Testis (tissue), 2 donors: ENCODE measurements at regions not wholly inside any gene's neighbourhood (a gene's known extent, or its start where the extent isn't known, plus 50 kb on each side); places are given as distances from the start of the nearest gene placed in this dataset.
"Not testable (repeated sequence)": the region's sequence is repeated elsewhere in the genome, so short reads cannot be mapped to it uniquely, and the experiment has no call there.

ENCODE experiments used
- DNase-seq: peaks from one replicate; pipeline ENCODE4 v3.0.0-alpha.2; 2019
- H3K27ac ChIP-seq, 2 donors: fragments of 200-600 bp; sonication (generic); one replicate each; pipeline ENCODE4 v1.5.1; 2019
- H3K27me3 ChIP-seq: fragments of 200-600 bp; sonication (generic); one replicate; pipeline ENCODE4 v1.5.1; 2019
- H3K36me3 ChIP-seq: fragments of 200-600 bp; sonication (generic); one replicate; pipeline ENCODE4 v1.5.1; 2017; ENCODE audit warnings: low read depth; ENCODE audit errors: missing control alignments
- H3K4me1 ChIP-seq: fragments of 200-600 bp; sonication (generic); one replicate; pipeline ENCODE4 v1.5.1; 2019
- H3K4me3 ChIP-seq, 2 donors: fragments of 200-600 bp; sonication (generic); one replicate each; pipeline ENCODE4 v1.5.1; 2017 to 2019
- H3K9me3 ChIP-seq: fragments of 200-600 bp; sonication (generic); one replicate; pipeline ENCODE4 v1.5.1; 2017
- CTCF ChIP-seq, 3 experiments: fragments of 450-650 bp in 2 of 3; fragments of 200-600 bp in 1 of 3; sonication (generic) in 1 of 3; IDR thresholded peaks; one replicate each; pipeline ENCODE4 v1.5.1; 2016 to 2019; ENCODE audit warnings: antibody characterized with exemption in 3 of 3, mild to moderate bottlenecking in 2 of 3, moderate library complexity in 1 of 3
- POLR2A ChIP-seq: fragments of 450-650 bp; IDR thresholded peaks from one replicate; pipeline ENCODE4 v1.6.1; 2017; ENCODE audit warnings: antibody characterized with exemption, mild to moderate bottlenecking, moderate library complexity
- WGBS, 2 donors: methylation state at CpG; one replicate each; pipeline ENCODE4 v1.1.5; 2018; 5-methylcytosine and 5-hydroxymethylcytosine counted together
- intact Hi-C: fragments of 100-400 bp; cut with DNase I; formaldehyde crosslinking; loops from one replicate; pipeline ENCODE4 v1.15.1; 2023; ENCODE audit warnings: low total_unique reads
- microRNA-seq, 2 donors: library from miRNA; unstranded; fragments of <30 nt; microRNA quantifications; one replicate each; pipeline ENCODE4, GENCODE V29; 2016; ENCODE audit warnings: borderline number of aligned reads in 2 of 2, borderline replicate concordance in 1 of 2
- small RNA-seq, 2 donors: library from RNA; depleted of rRNA; stranded (forward); fragments of <200 nt; gene quantifications; one replicate each; pipeline ENCODE3, GENCODE V24; 2016

DNA sequence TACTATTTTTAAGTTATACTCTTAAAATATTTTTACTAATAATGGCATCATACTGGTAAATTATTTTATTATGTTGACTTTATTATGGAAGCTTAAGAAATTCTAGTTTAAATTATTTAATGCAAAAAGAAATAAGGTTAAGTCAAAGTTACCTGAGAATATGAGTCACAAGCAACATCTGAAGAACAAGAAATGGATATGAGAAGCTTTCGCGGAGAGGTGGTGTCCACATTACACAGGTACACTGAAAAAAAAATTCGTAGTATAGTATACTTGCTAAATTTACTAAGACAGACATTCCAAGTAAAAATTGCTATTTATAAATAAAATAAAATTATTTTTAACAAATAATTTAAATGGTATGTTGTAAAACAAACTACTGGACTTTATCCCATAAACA is 143.8 kb downstream of the AVL9 start:
- intact Hi-C loops, result no loop called here
- H3K9me3 ChIP-seq, result no peaks in the 10 kb centered on the region
- 92 to 93% methylated on average over 3 of the region's 3 CpGs for WGBS, 2 donors
- no peak overlapping the region for H3K27ac ChIP-seq
- no peaks in the 10 kb centered on the region for H3K27me3 ChIP-seq
- H3K4me1 ChIP-seq, result no peaks in the 10 kb centered on the region
- H3K4me3 ChIP-seq, result no peak overlapping the region
- H3K36me3 ChIP-seq, result no peaks in the 10 kb centered on the region
- DNase-seq, result no peak
- TF ChIP-seq POLR2A (no peak), CTCF (IDR thresholded peaks at IDR 0.05) (no peak)

DNA sequence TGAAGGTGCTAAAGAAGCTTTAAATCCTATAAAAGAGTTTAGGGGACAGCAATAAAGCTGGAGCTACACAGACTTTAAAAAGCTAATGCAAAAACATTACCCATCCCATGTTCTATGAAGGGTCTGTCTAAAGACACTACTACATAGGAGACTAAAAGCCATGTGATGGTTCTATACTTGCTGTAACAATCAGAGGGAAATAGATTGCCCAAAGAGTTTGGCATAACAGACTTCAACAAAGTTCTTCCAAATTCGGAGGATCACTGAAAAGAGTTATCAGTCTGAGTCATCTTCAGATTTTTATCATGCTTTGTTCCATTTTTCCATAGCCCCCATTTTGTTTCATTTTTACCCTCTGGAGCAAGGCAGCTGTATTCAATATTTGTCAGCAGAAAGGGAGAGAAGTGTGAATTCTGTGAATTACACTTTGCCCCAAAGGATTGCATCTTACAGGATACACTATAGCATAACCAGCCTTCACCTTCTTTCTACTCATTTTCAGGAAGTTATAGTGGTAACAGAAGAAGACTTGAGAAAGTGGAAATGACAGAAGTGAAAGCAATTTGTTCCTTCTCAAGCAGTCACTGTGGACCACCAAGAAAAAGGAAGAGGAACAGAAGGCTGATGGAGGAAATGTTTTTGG is 143.3 kb downstream of the AVL9 start:
- WGBS, 2 donors, result 88 to 92% methylated on average over 1 of the region's 1 CpG
- intact Hi-C loops, result not testable (repeated sequence)

More for the DNA sequence above, 143.3 kb downstream of the AVL9 start:
- not testable (repeated sequence) for H3K4me3 ChIP-seq, H3K4me1 ChIP-seq, H3K36me3 ChIP-seq, DNase-seq, H3K27me3 ChIP-seq, H3K27ac ChIP-seq, H3K9me3 ChIP-seq

Small RNA genes lying in the stretch of these regions (microRNA-seq; reads per million reads assigned to microRNA genes)
- gene MIR550A2 (0 reads per million in 2 donors), gene MIR550B2 (0 reads per million in 2 donors)

Small RNA genes lying in the stretch of these regions (small RNA-seq; reads per million reads assigned to genes)
- gene AC018645.1 (0 reads per million in 2 donors), gene MIR550A2 (0 reads per million in 2 donors), gene RF00322 (0 reads per million in 2 donors)
